D721Med (cell line): ENCODE measurements at regions not wholly inside any gene's neighbourhood (a gene's known extent, or its start where the extent isn't known, plus 50 kb on each side); places are given as distances from the start of the nearest gene placed in this dataset.

Experiments used
- DNase-seq: peaks from one replicate; pipeline ENCODE4 v3.0.0; 2011; ENCODE audit warnings: low spot score; ENCODE audit not compliant: insufficient read length
- FAIRE-seq: peaks from 2 replicates; lab custom pipeline; 2011; peaks lifted over from hg19 to GRCh38; lab: Jason Lieb, UNC
- TF ChIP-seq, protein P1 (sequence below): IDR thresholded peaks from 2 replicates; pipeline ENCODE4 v1.5.1; 2012; ENCODE audit warnings: mild to moderate bottlenecking, control low read depth; ENCODE audit not compliant: insufficient read depth; ENCODE audit errors: missing control alignments

DNA sequence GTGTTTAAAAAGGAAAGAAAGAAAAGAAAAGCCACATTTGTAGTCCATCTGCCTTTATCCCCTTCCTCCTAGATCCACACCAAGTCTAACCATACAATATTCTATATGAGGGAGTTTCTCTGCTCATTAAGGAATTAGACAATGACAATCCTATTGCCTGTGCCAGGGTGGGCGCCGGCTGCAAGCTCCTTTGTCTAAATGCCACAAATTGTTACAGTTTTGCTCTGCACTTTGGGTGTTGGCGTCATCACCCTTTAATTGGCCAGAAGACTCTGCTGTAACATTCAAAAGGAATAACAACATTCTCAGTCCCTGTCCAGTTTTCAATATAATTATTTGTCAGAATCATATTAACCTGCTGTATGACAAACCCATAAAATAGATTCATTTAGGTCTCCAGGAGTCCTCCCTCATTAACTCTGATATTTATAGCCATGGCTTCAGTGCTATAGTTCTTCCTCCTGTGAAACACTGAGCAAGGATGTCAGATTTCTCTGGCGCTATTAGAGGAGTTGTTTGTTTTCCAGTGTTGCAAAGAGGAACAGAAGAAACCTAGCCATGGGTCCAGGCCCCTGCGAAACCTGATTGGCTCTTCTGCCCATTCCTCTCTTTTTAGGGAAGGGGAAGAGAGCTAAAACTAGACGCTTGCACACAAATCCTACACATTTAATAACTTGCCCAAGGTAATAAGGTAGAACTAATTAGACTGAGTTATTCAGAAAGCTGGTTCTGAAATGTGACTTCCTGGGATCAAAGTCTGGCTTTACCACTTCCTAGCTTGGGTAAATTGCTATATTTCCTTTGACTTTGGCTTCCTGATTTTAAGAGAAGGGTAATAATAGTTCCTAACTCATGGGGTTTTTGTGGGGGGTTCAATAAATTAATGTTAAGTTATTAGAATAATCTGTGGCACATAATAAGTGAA is 112.4 kb downstream of the CD47 start:
- DNase-seq (no peak), FAIRE-seq (no peak)
- TF ChIP-seq, protein P1, sequence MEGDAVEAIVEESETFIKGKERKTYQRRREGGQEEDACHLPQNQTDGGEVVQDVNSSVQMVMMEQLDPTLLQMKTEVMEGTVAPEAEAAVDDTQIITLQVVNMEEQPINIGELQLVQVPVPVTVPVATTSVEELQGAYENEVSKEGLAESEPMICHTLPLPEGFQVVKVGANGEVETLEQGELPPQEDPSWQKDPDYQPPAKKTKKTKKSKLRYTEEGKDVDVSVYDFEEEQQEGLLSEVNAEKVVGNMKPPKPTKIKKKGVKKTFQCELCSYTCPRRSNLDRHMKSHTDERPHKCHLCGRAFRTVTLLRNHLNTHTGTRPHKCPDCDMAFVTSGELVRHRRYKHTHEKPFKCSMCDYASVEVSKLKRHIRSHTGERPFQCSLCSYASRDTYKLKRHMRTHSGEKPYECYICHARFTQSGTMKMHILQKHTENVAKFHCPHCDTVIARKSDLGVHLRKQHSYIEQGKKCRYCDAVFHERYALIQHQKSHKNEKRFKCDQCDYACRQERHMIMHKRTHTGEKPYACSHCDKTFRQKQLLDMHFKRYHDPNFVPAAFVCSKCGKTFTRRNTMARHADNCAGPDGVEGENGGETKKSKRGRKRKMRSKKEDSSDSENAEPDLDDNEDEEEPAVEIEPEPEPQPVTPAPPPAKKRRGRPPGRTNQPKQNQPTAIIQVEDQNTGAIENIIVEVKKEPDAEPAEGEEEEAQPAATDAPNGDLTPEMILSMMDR: no peak

DNA sequence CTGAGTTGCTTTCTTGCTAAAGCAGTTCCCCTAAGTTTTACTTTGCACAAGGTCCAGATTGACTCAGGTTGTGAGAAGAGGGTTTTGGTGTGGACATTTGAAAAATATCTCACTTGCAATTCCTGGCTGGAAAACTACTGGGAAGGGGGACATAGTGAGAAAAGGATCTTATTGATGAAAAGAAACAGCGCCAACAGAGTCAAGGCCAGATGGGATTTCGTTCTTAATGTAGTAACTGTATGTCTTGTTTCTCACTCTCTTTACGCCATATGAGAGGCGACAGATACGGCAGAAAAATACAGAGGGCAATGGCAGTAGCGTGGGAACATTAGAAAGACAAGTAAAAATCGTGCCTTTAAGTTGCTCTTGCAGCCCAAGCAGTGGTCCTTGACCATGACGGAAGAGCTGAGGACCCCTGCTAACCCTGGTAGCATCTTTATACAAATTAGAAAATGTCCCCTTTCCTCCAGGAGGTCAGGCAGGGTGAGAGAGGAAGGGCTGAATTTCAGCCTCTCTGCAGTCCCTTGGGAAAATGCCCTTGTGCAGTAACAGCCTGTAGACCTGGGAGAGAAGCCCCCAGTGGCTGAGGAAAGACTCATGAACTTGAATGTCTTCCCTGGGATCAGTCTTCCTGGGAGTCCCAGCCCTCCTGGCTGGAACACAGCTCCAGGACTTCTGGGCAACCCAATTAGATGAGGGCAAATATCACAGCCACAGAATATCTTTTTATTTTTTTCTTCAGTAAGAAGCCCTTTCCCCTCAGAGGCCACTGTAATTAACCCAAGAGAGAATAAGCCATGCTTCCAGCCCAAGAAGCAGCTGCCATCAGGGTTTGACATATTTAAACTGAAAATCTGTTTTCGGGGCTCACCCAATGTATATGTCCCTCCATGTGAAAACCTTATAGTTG is 113.4 kb downstream of the CD47 start:
- TF ChIP-seq, protein P1: no peak
- FAIRE-seq (no peak), DNase-seq (no peak)

DNA sequence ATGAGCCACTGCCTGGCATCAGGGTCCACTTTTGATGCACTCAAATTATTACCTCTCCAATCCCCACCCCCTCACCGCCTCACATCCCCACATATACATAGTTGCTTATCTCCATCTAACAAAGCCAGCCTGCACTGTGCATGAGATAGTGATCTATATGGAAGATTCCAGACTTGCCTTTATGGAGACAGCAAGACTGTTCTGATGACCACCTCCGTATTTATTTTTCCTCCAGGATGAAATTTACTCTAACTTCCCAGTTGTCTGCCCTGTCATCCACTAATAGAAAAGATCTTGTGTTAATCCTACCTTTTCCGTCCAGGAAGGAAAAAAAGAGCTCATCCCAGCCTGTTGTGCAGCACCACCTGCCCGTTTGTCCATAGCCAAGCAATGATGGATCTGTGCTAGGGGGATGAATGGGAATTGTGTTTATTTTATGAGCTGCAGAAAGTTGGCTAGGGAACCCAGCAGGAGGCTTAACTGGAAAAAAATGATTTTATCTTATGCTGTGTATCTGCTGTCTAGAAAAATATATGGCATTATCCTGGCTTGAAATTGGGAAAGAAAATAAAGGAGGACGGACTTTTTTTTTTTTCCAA is 114.5 kb downstream of the CD47 start:
- TF ChIP-seq, protein P1: no peak
- no peak for FAIRE-seq

DNA sequence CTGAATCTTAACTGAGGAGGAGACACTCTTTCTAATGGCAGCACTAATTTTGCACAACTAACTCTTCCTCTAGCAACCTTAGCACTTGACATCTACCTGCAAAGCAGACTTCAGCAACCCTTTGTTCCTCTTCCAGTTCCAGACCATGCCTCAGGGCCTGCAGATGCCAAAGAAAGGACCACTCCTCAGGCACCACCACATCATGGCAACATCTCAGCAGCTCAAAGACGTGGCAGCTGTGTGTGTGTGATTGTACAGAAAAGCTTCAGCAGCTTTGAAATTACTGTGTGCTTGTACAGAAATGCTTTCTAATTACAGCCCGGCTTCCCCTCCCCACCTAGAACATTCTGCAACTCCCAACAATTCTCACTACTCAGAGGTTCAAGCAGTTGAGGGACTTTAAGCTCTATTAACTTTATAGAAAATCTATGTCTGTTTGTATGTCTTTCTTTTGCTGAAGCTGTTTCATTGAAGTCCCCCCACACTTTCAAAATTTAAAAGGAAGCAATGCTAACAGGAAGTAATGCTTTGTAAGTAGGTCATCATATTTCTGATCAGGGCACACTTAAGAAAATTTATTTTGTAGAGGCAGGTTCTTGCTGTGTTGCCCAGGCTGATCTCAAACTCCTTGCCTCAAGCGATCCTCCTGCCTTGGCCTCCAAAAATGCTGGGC is 115.2 kb downstream of the CD47 start:
- DNase-seq: no peak
- TF ChIP-seq, protein P1: no peak

More for the DNA sequence above, 114.5 kb downstream of the CD47 start:
- DNase-seq: no peak

DNA sequence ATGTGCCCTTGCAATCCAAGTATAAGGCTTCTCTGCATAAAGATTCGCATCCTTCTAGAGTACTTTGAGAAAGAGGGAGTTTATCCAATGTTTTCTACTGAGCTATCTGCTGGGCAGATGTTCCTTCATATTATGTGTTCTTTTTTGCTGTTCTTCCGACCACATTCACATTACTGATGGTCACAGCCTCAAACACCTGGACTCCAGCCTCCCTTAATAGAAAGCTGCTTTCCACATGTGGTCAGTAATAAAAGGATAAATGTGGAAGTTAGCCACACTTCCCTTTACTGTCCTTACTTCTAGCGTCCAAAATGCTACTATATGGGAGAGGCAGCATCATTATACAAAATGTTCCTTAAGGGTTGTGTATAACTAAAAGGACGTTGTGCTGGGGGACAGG is 116.9 kb downstream of the CD47 start:
- FAIRE-seq (no peak), DNase-seq (no peak)
- TF ChIP-seq, protein P1: no peak

More for the DNA sequence above, 115.2 kb downstream of the CD47 start:
- no peak for FAIRE-seq

DNA sequence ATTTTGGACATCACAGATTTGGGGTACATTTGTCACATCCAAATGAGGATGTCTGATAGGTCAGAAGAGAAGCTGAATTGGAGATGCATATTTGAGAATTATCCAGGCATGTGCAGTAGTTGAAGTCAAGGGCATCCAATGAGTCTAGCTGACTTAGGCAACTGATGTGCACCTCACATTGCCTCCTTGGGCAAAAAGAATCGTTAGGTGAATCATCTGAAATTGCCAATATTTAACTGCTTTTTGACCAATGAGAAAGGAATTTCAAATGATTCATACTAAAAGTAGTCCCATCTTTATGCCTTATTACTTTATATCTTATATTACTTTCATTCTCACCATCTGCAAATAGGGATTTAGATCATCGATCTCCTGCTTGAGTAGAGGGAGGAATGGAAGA is 117.7 kb downstream of the CD47 start:
- TF ChIP-seq, protein P1: no peak
- DNase-seq: no peak
- no peak for FAIRE-seq
